ENCODE measurements at regions not wholly inside any gene's neighbourhood (a gene's known extent, or its start where the extent isn't known, plus 50 kb on each side); places are given as distances from the start of the nearest gene placed in this dataset.
"Not testable (repeated sequence)": the region's sequence is repeated elsewhere in the genome, so short reads cannot be mapped to it uniquely, and the experiment has no call there.

- TF ChIP-seq CTCF (conservative IDR thresholded peaks at IDR 0.05 in 1 of 2, IDR thresholded peaks at IDR 0.05 in 1 of 2; ENCODE audit: low read depth in 1 of 2, low read length in 2 of 2); EZH2 (IDR thresholded peaks at IDR 0.05; ENCODE audit: low read length, missing control alignments): not testable (repeated sequence)
These were observed 402.4 kb upstream of the SPATA31A3 start for GRCh38 chr9:67394782-67395181.

All from fibroblast of lung (primary cell).